WTC11 (cell line): ENCODE measurements at regions not wholly inside any gene's neighbourhood (a gene's known extent, or its start where the extent isn't known, plus 50 kb on each side); places are given as distances from the start of the nearest gene placed in this dataset.

Source experiments
- ATAC-seq: fragments of 200-7000 bp; cut with Tn5 transposase; 2 replicates; pipeline ENCODE4 v1.10.0; 2021; ENCODE audit warnings: mild to moderate bottlenecking, moderate library complexity
- CTCF ChIA-PET: fragments of 300-600 bp; sonication (Branson Sonifier 250); formaldehyde crosslinking; loops from one replicate; lab custom pipeline; 2021; ENCODE audit warnings: antibody characterized with exemption; lab: Charles Lee
- POLR2A ChIA-PET: fragments of 350-600 bp; sonication (Branson Sonifier 250); formaldehyde crosslinking; loops from one replicate; lab custom pipeline; 2021; ENCODE audit warnings: antibody characterized with exemption; lab: Charles Lee
- DNase-seq: peaks from one replicate; pipeline ENCODE4 v3.0.0; 2021; ENCODE audit warnings: low spot score
- H3K27ac Mint-ChIP-seq: 2 replicates; pipeline ENCODE4 v1.8.0; 2021; ENCODE audit warnings: mixed read lengths
- H3K27me3 Mint-ChIP-seq: 2 replicates; pipeline ENCODE4 v1.8.0; 2021; ENCODE audit warnings: low read depth, mild to moderate bottlenecking, moderate library complexity, mixed read lengths
- H3K36me3 Mint-ChIP-seq: 2 replicates; pipeline ENCODE4 v1.8.0; 2021; ENCODE audit warnings: mixed read lengths
- H3K4me1 Mint-ChIP-seq: 2 replicates; pipeline ENCODE4 v1.8.0; 2022; ENCODE audit warnings: mixed read lengths
- H3K4me3 Mint-ChIP-seq: 2 replicates; pipeline ENCODE4 v1.8.0; 2021; ENCODE audit warnings: mild to moderate bottlenecking, moderate library complexity, mixed read lengths
- H3K9me3 Mint-ChIP-seq: 2 replicates; pipeline ENCODE4 v1.8.0; 2021; ENCODE audit warnings: mixed read lengths
- ATF2 ChIP-seq: sonication (generic); formaldehyde crosslinking; IDR thresholded peaks from 2 replicates; pipeline ENCODE4 v1.8.1; 2022; ENCODE audit warnings: low read depth, missing genetic modification reagents, borderline replicate concordance
- ATF3 ChIP-seq: sonication (generic); formaldehyde crosslinking; conservative IDR thresholded peaks from 2 replicates; pipeline ENCODE4 v1.8.1; 2022; ENCODE audit warnings: mild to moderate bottlenecking, missing genetic modification reagents
- CREM ChIP-seq: sonication (generic); formaldehyde crosslinking; IDR thresholded peaks from 2 replicates; pipeline ENCODE4 v1.8.1; 2022; ENCODE audit warnings: mild to moderate bottlenecking, missing genetic modification reagents, moderate library complexity
- ESRRA ChIP-seq: sonication (generic); formaldehyde crosslinking; IDR thresholded peaks from 2 replicates; pipeline ENCODE4 v1.8.1; 2022; ENCODE audit warnings: mild to moderate bottlenecking, missing genetic modification reagents, borderline replicate concordance
- FOXP4 ChIP-seq: sonication (generic); formaldehyde crosslinking; IDR thresholded peaks from 2 replicates; pipeline ENCODE4 v1.8.0; 2022; ENCODE audit warnings: mild to moderate bottlenecking, missing genetic modification reagents
- GTF2I ChIP-seq: fragments of 250-450 bp; sonication (Bioruptor Pico); conservative IDR thresholded peaks from 2 replicates; pipeline ENCODE4 v1.4.0; 2021; ENCODE audit warnings: mild to moderate bottlenecking
- HMGXB4 ChIP-seq: sonication (generic); formaldehyde crosslinking; IDR thresholded peaks from 2 replicates; pipeline ENCODE4 v1.8.1; 2023; ENCODE audit warnings: mild to moderate bottlenecking, moderate library complexity, missing genetic modification reagents
- KAT7 ChIP-seq: sonication (generic); formaldehyde crosslinking; IDR thresholded peaks from 2 replicates; pipeline ENCODE4 v1.8.1; 2023; ENCODE audit warnings: missing genetic modification reagents, mild to moderate bottlenecking, borderline replicate concordance
- MXD4 ChIP-seq: fragments of 250-450 bp; sonication (Bioruptor Pico); IDR thresholded peaks from 2 replicates; pipeline ENCODE4 v1.8.0; 2021; ENCODE audit warnings: mild to moderate bottlenecking, moderate library complexity, borderline replicate concordance
- NR1H2 ChIP-seq: sonication (generic); formaldehyde crosslinking; IDR thresholded peaks from 2 replicates; pipeline ENCODE4 v1.9.0; 2021; ENCODE audit warnings: mild to moderate bottlenecking, moderate library complexity, missing genetic modification reagents
- NR2C2 ChIP-seq: sonication (generic); formaldehyde crosslinking; IDR thresholded peaks from 2 replicates; pipeline ENCODE4 v1.8.0; 2022; ENCODE audit warnings: mild to moderate bottlenecking, missing genetic modification reagents
- NR3C1 ChIP-seq: sonication (generic); formaldehyde crosslinking; conservative IDR thresholded peaks from 2 replicates; pipeline ENCODE4 v1.8.1; 2023; ENCODE audit warnings: low read depth, mild to moderate bottlenecking, missing genetic modification reagents
- PRRX2 ChIP-seq: fragments of 250-450 bp; sonication (Bioruptor Pico); IDR thresholded peaks from 2 replicates; pipeline ENCODE4 v1.8.0; 2021; ENCODE audit warnings: mild to moderate bottlenecking
- TCF7 ChIP-seq: sonication (generic); formaldehyde crosslinking; IDR thresholded peaks from 2 replicates; pipeline ENCODE4 v1.8.0; 2022; ENCODE audit warnings: mild to moderate bottlenecking, low read depth, missing genetic modification reagents, moderate library complexity
- ZNF396 ChIP-seq: fragments of 250-450 bp; sonication (Bioruptor Pico); IDR thresholded peaks from 2 replicates; pipeline ENCODE4 v1.8.0; 2021; ENCODE audit warnings: mild to moderate bottlenecking, moderate library complexity, borderline replicate concordance
- TF ChIP-seq, protein P1 (sequence below): sonication (generic); formaldehyde crosslinking; IDR thresholded peaks from 2 replicates; pipeline ENCODE4 v1.8.1; 2023; ENCODE audit warnings: mild to moderate bottlenecking, missing genetic modification reagents, borderline replicate concordance
- TF ChIP-seq, protein P2 (sequence below): fragments of 250-450 bp; sonication (Bioruptor Pico); IDR thresholded peaks from 2 replicates; pipeline ENCODE4 v1.8.0; 2021; ENCODE audit warnings: mild to moderate bottlenecking
- TF ChIP-seq, protein P3 (sequence below): sonication (generic); formaldehyde crosslinking; IDR thresholded peaks from 2 replicates; pipeline ENCODE4 v1.8.1; 2022; ENCODE audit warnings: low read depth, mild to moderate bottlenecking, moderate library complexity, missing genetic modification reagents, borderline replicate concordance
- TF ChIP-seq, protein P4 (sequence below): fragments of 250-450 bp; sonication (Bioruptor Pico); IDR thresholded peaks from 2 replicates; pipeline ENCODE4 v1.9.0; 2021; ENCODE audit warnings: moderate library complexity, mild to moderate bottlenecking, inconsistent platforms, borderline replicate concordance

- ChIA-PET POLR2A (no interaction called here), CTCF (no interaction called here)
- TF ChIP-seq TCF7 (CRISPR knock-in tag), result no peak
- TF ChIP-seq, protein P1, sequence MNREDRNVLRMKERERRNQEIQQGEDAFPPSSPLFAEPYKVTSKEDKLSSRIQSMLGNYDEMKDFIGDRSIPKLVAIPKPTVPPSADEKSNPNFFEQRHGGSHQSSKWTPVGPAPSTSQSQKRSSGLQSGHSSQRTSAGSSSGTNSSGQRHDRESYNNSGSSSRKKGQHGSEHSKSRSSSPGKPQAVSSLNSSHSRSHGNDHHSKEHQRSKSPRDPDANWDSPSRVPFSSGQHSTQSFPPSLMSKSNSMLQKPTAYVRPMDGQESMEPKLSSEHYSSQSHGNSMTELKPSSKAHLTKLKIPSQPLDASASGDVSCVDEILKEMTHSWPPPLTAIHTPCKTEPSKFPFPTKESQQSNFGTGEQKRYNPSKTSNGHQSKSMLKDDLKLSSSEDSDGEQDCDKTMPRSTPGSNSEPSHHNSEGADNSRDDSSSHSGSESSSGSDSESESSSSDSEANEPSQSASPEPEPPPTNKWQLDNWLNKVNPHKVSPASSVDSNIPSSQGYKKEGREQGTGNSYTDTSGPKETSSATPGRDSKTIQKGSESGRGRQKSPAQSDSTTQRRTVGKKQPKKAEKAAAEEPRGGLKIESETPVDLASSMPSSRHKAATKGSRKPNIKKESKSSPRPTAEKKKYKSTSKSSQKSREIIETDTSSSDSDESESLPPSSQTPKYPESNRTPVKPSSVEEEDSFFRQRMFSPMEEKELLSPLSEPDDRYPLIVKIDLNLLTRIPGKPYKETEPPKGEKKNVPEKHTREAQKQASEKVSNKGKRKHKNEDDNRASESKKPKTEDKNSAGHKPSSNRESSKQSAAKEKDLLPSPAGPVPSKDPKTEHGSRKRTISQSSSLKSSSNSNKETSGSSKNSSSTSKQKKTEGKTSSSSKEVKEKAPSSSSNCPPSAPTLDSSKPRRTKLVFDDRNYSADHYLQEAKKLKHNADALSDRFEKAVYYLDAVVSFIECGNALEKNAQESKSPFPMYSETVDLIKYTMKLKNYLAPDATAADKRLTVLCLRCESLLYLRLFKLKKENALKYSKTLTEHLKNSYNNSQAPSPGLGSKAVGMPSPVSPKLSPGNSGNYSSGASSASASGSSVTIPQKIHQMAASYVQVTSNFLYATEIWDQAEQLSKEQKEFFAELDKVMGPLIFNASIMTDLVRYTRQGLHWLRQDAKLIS (CRISPR knock-in tag), result no peak
- TF ChIP-seq, protein P2, sequence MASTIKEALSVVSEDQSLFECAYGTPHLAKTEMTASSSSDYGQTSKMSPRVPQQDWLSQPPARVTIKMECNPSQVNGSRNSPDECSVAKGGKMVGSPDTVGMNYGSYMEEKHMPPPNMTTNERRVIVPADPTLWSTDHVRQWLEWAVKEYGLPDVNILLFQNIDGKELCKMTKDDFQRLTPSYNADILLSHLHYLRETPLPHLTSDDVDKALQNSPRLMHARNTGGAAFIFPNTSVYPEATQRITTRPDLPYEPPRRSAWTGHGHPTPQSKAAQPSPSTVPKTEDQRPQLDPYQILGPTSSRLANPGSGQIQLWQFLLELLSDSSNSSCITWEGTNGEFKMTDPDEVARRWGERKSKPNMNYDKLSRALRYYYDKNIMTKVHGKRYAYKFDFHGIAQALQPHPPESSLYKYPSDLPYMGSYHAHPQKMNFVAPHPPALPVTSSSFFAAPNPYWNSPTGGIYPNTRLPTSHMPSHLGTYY (CRISPR knock-in tag), result no peak
- no peak for TF ChIP-seq KAT7 (CRISPR knock-in tag)
- no peak for TF ChIP-seq ATF2
- no peak for TF ChIP-seq NR3C1
- no peak for TF ChIP-seq ESRRA (CRISPR knock-in tag)
- no peak for TF ChIP-seq NR1H2 (CRISPR knock-in tag)
- TF ChIP-seq PRRX2, result no peak
- TF ChIP-seq CREM (CRISPR knock-in tag), result no peak
- TF ChIP-seq MXD4 (CRISPR knock-in tag), result no peak
- TF ChIP-seq, protein P3, sequence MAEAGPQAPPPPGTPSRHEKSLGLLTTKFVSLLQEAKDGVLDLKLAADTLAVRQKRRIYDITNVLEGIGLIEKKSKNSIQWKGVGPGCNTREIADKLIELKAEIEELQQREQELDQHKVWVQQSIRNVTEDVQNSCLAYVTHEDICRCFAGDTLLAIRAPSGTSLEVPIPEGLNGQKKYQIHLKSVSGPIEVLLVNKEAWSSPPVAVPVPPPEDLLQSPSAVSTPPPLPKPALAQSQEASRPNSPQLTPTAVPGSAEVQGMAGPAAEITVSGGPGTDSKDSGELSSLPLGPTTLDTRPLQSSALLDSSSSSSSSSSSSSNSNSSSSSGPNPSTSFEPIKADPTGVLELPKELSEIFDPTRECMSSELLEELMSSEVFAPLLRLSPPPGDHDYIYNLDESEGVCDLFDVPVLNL (CRISPR knock-in tag), result no peak
- no peak for TF ChIP-seq NR2C2 (CRISPR knock-in tag)
- TF ChIP-seq, protein P4, sequence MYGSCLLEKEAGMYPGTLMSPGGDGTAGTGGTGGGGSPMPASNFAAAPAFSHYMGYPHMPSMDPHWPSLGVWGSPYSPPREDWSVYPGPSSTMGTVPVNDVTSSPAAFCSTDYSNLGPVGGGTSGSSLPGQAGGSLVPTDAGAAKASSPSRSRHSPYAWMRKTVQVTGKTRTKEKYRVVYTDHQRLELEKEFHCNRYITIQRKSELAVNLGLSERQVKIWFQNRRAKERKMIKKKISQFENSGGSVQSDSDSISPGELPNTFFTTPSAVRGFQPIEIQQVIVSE (CRISPR knock-in tag), result no peak
- TF ChIP-seq GTF2I, result no peak
- no peak for TF ChIP-seq ATF3 (CRISPR knock-in tag)
- Mint-ChIP-seq H3K4me1 (no peaks in the 10 kb centered on the region), H3K36me3 (peaks cover 22% of the 10 kb centered on the region), H3K9me3 (peaks cover 53% of the 10 kb centered on the region), H3K4me3 (no peak overlapping the region), H3K27ac (no peak overlapping the region), H3K27me3 (no peaks in the 10 kb centered on the region; the same call in 1 of the 2 replicates)
- DNase-seq, result no peak
- ATAC-seq, result no peak
These were observed 1038.1 kb downstream of the SUCLG1 start for GRCh38 chr2:83420993-83421392.

- Mint-ChIP-seq H3K4me3 (no peak overlapping the region), H3K27me3 (no peaks in the 10 kb centered on the region), H3K9me3 (peaks cover 4% of the 10 kb centered on the region; the same call in 1 of the 2 replicates), H3K27ac (no peak overlapping the region), H3K36me3 (no peaks in the 10 kb centered on the region), H3K4me1 (no peaks in the 10 kb centered on the region)
- no peak for ATAC-seq
- ChIA-PET CTCF (no interaction called here), POLR2A (no interaction called here)
- no peak for DNase-seq
- TF ChIP-seq NR3C1 (no peak), ZNF396 (CRISPR knock-in tag) (no peak), CREM (CRISPR knock-in tag) (no peak), HMGXB4 (CRISPR knock-in tag) (no peak), FOXP4 (CRISPR knock-in tag) (no peak)
These were observed 1064.8 kb downstream of the SUCLG1 start for GRCh38 chr2:83394134-83394904.
